ENCODE measurements at regions not wholly inside any gene's neighbourhood (a gene's known extent, or its start where the extent isn't known, plus 50 kb on each side); places are given as distances from the start of the nearest gene placed in this dataset.

DNA sequence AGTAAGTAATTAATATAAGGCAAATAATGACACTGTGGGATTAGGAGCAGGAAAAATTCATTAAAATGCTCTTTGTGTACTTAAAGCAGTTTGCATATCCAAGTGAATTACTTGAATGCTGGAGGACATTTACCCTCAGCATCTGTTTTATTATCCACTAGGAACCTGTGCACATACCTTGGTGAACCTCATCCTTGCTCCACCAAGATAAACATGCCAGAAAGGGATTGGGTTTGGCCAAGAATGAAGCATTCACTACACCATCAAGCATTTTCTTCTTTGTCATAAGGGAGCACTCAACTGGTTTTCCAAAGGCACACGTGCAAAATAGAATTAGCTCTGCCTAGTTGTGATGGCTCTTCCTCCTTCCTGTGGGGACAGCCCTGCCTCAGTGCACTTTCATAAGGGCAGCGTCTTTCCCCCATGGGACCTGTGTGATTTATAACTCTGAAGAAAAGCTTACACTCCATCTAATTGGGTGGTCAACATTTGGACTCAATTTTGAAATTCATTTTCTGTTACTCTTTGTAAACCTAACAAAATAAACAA is 291.7 kb downstream of the USP46 start:
- TF ChIP-seq POLR2A (IDR thresholded peaks at IDR 0.05; ENCODE audit: low read depth, low read length) = no peak
- TF ChIP-seq, protein P1, sequence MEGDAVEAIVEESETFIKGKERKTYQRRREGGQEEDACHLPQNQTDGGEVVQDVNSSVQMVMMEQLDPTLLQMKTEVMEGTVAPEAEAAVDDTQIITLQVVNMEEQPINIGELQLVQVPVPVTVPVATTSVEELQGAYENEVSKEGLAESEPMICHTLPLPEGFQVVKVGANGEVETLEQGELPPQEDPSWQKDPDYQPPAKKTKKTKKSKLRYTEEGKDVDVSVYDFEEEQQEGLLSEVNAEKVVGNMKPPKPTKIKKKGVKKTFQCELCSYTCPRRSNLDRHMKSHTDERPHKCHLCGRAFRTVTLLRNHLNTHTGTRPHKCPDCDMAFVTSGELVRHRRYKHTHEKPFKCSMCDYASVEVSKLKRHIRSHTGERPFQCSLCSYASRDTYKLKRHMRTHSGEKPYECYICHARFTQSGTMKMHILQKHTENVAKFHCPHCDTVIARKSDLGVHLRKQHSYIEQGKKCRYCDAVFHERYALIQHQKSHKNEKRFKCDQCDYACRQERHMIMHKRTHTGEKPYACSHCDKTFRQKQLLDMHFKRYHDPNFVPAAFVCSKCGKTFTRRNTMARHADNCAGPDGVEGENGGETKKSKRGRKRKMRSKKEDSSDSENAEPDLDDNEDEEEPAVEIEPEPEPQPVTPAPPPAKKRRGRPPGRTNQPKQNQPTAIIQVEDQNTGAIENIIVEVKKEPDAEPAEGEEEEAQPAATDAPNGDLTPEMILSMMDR (IDR thresholded peaks at IDR 0.05; ENCODE audit: extremely low read depth in 1 of 2, insufficient read depth in 1 of 2, low read depth in 1 of 2, low read length in 2 of 2) = no peak
- TF ChIP-seq EZH2 (IDR thresholded peaks at IDR 0.05; ENCODE audit: borderline replicate concordance, low read depth, low read length, severe bottlenecking) = no peak
- TF ChIP-seq POLR2AphosphoS5 (IDR thresholded peaks at IDR 0.05; ENCODE audit: insufficient read depth, low read depth, low read length) = no peak
- TF ChIP-seq FOS (IDR thresholded peaks at IDR 0.05; ENCODE audit: borderline replicate concordance, insufficient read depth, low read length) = no peak
